ENCODE measurements at regions not wholly inside any gene's neighbourhood (a gene's known extent, or its start where the extent isn't known, plus 50 kb on each side); places are given as distances from the start of the nearest gene placed in this dataset.
A peak's percentile ranks its signal among the peaks of the same experiment; 100 is the strongest.

DNA sequence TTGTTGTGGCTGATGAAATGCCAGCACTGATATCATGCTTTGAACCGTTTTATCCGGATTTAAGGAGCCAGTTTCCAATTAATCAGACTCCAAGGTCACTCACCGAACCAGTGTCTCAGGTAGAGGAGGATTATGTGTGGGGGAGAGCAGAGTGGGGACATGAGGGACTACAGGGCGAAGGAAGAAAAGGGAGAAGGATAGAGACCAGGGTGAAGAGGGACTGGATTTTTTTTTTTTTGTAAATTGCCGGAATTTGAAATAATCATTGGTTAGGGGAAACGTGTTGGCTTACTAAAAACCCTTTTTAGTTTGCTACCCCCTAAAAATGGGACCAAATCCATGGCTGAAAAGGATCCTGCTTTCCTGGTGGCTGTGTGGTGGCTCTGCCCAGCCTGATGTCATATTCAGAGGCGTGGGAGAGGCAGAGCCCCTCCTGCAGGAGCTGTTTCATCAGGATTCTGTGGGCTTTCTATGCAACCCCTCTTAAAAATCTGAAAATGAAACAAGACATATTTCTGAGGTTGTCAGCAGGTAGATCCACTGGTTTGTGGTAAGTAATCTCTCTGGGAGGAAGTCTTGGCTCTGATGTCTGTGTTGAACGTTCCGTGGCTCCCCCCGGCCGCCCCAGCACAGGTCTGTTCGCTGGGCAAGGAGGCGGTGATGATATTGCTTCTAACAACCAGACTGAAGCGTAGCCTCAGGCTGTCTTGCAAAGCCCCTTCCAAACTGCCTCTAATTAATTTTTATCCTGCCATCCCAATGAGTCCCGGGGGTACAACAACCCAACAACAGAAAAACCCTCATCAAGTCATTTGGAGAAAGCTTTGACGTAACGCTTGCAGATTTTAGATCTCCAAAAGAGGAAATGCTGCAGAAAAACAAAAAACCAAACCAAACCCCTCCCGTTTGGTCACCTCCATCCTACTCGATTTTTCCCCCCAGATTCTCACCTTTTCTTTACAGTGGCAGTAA lies 143.0 kb upstream of the ZFHX3 start:
- no peak for DNase-seq (ENCODE audit: low read depth)

DNA sequence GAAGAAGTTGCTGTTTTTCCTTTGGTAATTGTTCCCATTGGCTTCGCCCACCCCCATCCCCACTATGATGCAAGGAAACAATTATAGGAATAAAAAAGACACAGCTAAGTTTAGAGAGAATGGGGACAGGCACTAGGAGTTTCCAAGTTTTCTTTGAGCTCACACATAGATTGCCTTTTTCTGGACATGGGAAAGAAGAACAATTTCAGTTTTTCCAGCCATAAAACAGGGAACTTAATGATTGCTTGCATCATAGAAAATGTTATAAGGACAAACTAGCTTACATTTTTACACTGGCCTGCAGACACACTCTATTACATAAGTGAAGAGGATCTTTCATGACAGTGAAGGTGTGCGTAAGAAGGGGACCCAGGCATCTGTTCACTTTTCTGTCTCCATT lies 142.3 kb upstream of the ZFHX3 start:
- no peak for DNase-seq (ENCODE audit: low read depth)

- no peak for DNase-seq (ENCODE audit: low read depth)
Measured at GRCh38 chr16:73189136-73189535, 141.2 kb upstream of the ZFHX3 start.

DNA sequence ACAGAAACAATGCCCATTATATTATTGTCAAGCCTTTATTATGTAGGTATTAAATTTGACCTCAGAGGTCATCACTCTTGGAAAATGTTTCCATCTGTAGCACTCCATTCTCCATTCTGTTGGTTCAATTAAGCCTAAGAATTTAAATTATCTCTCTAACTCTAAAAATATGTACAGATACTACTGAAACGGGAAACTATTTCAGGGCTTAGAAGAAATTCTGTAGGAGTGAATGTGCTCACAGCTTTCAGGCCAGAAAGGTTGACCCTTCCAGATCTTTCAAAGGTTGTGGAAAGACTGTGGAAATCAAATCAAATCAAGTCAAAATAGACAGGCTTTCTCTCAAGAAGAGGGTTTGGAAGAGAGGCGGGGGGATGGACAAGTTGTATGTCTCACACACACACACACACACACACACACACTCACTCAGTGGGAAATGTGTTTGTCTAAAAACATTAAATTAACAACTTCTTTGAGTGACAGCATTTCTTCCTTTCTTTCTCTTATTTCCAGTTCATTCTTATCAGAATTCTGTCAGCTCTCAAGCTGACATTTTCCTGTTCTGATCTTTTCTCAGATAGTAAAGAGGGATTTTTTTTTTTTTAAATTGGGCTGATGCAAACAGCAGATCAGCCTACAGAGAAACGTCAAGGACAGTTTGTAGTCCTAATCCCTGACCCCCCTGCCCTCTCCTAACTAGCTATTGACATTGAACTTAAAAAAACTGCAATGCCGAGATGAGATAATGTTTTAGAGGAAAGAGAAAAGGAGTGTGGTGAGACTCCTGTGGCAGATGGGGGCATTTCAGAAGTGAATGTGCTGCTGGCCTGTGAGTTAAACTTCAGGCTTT lies 139.0 kb upstream of the ZFHX3 start:
- no peak for DNase-seq (ENCODE audit: low read depth)

GRCh38 chr16:73185737-73186136 lies 137.8 kb upstream of the ZFHX3 start:
- no peak for DNase-seq (ENCODE audit: low read depth)

GRCh38 chr16:73183611-73184092 lies 135.7 kb upstream of the ZFHX3 start:
- no peak for DNase-seq (ENCODE audit: low read depth)

DNA sequence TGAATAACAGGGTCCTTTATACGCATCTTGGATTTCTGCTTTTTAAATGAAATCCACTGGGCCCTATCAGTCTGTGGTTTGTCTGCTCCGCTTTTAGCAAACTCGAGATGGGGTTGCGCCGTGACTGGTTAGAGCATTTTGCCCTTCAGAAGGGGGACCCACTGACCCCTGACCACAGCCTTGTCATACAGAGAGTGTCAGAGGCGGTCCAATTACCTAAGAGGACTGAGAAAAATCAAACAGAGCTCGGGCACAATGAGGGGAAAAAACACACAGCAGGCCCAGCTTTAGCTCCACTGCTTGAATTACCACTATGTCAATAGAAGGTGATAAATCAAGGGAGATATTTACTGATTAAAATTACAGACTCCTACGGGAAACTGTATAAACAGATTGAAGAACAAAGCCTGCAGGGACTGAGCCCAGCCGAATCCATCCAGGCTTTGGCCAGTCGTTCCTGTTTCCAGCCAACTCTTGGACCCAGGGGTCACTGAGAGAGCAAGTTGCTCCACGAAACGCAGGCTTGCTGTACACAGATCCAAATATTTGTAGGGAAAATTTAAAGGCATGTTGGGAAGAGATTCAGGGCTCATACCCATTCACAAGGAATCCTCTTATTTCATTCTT lies 131.9 kb upstream of the ZFHX3 start:
- DNase-seq (ENCODE audit: low read depth): no peak

DNA sequence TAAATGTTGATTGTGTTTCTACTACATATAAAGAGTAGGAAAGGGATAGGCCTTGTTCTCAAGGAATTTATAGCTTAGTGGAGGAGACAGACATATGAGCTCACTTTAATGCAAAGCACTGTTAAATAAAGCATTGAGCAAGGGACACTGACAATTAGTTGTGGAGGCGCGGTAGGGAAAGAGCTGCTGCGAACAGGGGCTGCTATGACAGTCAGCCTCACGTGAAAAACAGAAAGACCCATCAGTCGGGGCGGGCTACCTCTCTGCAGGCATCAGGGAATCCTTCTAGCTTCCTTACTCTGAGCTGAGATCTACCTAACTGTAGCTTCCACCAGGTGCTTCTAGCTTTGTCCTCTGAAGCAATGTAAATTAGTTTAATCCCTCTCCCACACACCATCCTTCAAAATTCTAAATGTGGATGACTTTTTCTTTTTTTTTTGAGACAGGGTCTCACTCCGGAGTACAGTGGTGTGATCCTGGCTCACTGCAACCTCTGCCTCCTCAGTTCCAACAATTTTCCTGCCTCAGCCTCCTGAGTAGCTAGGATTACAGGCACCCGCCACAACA lies 129.9 kb upstream of the ZFHX3 start:
- no peak for DNase-seq (ENCODE audit: low read depth)

DNA sequence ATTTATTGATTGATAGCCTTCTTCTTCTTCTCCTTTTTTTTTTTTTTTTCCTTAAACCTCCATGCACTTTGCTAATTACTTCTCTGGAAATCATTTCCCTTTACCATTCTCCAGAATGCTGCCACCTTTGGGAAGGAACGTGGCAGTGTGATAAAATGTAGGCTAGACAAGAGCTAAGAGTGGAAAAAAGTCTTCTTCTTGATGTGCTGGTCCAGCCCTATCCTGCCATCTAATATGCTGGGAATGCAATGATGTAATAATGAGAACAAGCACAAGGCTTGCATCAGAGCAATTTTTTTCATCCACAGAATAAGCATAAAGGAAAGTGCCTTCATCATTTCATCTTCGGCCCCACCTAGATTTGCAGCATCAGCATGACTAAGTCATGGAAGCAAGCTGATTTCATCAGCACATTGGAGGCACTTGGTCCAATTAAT lies 128.7 kb upstream of the ZFHX3 start:
- peak; percentile 67 for DNase-seq (ENCODE audit: low read depth)

DNA sequence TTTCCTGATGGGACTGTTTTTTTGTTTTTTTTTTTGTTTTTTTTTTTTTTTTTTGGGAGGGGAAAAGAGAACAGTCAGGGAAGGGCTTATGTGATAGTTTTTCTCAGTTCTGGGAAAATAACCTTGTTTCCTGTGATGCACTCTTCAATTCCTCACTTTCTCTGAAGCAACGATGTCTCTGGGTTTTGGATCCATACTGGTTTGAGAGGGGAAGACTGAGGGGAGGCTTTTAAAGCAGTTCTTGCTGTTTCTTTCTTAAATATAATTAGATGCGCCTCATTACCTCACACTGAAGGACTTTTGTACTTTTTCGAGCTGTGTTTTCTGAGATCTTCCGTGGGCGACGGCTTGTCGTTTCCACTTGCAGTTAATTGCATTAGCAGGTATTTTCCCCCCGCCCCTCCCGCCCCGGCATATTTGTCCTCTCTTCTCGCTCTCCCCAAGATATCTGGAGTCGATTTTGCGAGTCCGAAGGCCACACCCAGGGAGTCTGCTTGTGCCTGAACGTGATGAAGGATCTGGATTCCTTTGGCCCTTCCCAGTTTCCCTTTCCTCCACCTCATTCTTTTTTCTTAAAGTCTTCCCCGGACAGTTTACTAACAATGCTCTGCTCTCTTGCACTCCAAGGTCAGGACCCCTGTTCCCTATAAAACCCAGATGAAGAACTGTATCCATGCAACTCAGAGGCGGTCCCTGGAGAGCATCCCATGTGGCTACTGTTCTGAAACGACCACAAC lies 125.2 kb upstream of the ZFHX3 start:
- peak; percentile 10 for DNase-seq (ENCODE audit: low read depth)

DNA sequence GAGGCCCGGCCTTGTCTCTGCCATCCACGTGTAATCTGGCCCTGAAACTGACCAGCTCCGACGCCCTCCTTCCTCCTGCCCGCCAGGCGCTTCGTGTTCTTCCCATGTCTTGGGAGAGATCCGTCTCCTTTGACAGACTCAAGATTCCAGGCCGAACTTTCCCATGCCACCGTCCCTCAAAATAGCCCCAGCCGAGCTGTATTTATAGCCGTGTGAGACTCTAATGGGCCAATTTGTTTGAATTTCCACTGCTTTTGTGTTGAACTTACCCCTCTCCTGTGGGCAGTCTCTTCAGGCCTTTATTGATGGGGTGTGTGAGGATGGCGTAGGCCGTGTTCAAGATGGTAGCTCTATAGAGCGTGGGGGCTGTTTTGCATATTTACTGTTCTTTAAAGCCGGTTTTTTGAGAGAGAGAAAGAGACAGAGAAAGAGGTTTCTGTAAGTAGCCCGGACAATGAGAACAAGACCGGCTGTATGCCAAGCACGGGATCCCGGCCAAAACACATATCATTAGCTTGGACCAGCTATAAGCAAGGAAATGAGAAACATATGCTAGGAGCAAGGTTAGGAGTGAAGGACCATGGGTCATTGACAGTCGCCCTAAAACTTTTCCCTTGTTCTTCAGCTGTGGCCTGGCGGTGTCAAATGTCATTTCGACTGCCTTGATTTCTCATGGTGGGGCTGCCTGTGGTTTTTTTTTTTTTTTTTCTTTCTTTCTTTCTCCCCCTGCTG lies 124.5 kb upstream of the ZFHX3 start:
- DNase-seq (ENCODE audit: low read depth): peak; percentile 33

- DNase-seq (ENCODE audit: low read depth): no peak
Measured at GRCh38 chr16:73171901-73172240, 123.9 kb upstream of the ZFHX3 start.

- peak; percentile 21 for DNase-seq (ENCODE audit: low read depth)
Measured at GRCh38 chr16:73171380-73171779, 123.5 kb upstream of the ZFHX3 start.

- DNase-seq (ENCODE audit: low read depth): no peak
Measured at GRCh38 chr16:73170612-73171038, 122.7 kb upstream of the ZFHX3 start.

- no peak for DNase-seq (ENCODE audit: low read depth)
Measured at GRCh38 chr16:73166947-73167550, 119.1 kb upstream of the ZFHX3 start.

- DNase-seq (ENCODE audit: low read depth): no peak
Measured at GRCh38 chr16:73166441-73166851, 118.5 kb upstream of the ZFHX3 start.

- DNase-seq (ENCODE audit: low read depth): no peak
Measured at GRCh38 chr16:73163238-73163815, 115.4 kb upstream of the ZFHX3 start.

- no peak for DNase-seq (ENCODE audit: low read depth)
Measured at GRCh38 chr16:73161977-73162376, 114.0 kb upstream of the ZFHX3 start.

DNA sequence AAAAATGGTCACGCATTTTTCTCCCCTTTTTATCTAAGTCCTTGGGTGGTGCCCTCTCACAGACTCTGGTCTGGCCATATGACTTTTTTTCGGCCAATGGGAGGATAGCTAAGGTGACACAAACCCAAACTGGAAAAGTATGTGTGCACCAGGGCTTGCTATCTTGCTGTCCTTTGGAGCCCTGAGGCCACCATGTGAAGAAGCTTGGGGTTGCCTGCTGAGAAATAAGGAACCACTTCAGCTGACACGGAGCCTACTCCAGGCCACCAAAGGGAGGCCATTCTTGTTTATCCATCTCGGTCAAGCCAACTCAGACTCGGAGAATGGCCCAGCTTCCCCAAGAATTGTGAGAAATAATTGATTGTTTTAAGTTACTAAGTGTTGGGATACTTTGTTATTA lies 111.4 kb upstream of the ZFHX3 start:
- no peak for DNase-seq (ENCODE audit: low read depth)

- DNase-seq (ENCODE audit: low read depth): no peak
Measured at GRCh38 chr16:73157861-73158260, 109.9 kb upstream of the ZFHX3 start.

Data from renal cortical epithelial cell (primary cell).